GM18499 (cell line): ENCODE measurements at regions not wholly inside any gene's neighbourhood (a gene's known extent, or its start where the extent isn't known, plus 50 kb on each side); places are given as distances from the start of the nearest gene placed in this dataset.
"Not testable (repeated sequence)": the region's sequence is repeated elsewhere in the genome, so short reads cannot be mapped to it uniquely, and the experiment has no call there.

ENCODE experiments used
- ATAC-seq: cut with Tn5 transposase; IDR thresholded peaks from one replicate; pipeline ENCODE4 v1.9.1; 2021; ENCODE audit warnings: moderate number of reproducible peaks; ENCODE audit not compliant: insufficient read depth, unreplicated experiment

DNA sequence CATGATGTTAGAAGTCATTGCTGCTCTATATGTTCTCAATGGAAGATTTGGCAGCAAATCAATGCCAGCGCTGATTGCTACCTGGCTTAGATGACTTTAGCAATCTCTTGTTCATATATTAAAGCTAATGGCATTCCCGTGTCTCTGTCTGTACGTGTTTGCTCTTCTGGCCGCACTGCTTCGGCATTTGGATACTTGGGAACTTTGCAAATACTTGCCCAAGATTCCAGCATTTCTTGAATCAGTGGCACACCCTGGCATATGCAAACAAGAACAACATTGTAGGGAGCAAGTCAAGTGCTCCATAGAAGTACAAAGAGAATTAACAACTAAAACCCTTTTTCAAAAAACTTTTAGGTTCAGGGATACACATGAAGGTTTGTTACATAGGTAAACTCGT is 128.9 kb upstream of the TMEM164 start:
- ATAC-seq: no peak

GRCh38 chrX:109874548-109874947 is 128.4 kb upstream of the TMEM164 start:
- ATAC-seq: no peak

GRCh38 chrX:109875831-109876230 is 127.1 kb upstream of the TMEM164 start:
- no peak for ATAC-seq

DNA sequence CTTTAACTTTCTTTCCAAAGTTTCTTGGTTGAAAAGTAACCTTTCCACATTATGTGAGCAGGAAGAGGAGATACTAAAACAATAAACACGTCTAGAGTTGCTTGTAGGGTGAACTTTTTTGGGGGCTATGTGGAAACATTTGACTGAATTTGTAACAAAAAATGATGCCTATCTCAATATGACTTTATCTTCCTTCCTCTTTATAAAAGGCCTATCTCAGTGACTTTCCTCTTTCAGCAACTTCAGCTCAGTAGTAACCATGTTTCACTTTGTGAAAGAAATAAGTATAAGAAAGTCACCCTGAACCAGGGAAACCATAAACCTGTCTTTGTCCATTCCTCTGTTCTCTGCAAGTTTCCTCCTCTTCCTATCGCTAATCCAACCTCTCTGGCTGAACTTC is 124.7 kb upstream of the TMEM164 start:
- ATAC-seq: no peak

GRCh38 chrX:109879991-109880390 is 122.9 kb upstream of the TMEM164 start:
- no peak for ATAC-seq

DNA sequence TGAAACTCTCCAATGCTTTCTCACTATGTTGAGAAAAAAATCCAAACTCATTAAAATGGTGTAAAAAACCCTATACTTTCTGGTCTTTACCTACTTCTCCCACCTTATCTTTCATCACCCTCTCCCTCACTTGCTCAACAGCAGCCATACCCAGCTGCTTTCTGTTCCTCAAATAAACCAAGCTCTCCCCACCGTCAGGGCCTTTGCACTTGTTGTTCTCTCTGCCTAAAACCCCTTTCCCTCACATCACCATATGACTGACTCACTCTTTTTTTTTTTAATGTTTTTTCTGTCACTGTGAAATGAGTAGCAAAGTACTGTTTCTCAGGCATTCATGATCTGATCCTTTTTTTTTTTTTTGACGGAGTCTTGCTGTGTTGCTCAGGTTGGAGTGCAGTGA is 122.3 kb upstream of the TMEM164 start:
- peak; percentile 61 for ATAC-seq

GRCh38 chrX:109886122-109886761 is 116.7 kb upstream of the TMEM164 start:
- no peak for ATAC-seq

DNA sequence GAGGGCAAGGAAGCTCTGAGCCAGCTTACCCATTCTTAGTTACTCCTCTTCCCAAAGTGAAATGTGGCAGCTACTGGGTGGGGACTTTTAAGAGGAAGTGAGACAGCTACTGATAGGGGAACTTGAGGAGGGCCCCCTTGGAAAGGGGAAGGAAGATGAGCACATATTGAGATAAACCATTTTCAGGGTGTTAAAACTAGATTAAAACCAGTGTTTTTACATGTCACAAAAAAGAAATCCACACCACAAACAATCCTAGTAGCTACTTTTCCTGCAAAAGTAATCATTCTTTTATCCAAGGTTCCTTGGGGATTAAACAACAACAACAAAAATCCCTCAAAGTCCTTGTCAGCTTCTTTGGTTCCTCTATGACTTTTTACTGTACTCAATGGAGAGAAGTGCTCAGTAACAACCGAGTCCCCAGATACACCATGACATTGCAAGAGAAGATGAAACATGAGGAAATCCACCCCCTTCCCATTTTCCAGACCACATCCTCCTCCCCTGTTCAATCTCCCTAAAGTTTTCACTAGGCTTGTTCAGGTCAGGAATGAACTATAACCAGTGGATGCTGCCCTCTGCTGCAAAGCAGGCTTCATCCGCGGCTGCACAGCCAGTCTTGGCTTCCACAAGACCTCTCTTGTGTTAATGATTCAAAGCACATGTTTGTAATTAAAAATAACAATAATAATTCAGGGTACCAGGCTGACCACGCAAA is 113.5 kb upstream of the TMEM164 start:
- no peak for ATAC-seq

DNA sequence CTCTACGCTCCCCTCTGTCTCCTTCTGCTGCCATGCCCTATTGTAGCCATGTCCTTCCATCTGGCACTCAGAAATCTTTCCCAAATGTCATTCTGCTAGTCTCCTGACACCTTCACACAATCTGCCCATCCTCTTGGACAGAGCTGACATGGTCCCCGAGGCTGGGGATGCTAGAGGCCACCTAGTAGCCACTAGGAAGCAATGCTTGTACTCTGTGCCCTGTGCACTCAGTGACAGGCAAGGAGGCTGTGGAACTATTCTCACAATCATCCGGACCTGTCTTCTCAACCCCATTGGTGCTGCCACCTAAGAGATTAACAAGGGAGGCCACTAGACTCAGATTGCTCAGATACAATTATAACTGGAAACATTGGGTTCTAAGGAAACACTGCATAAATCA is 112.6 kb upstream of the TMEM164 start:
- no peak for ATAC-seq

- ATAC-seq: no peak
These were observed 111.9 kb upstream of the TMEM164 start for GRCh38 chrX:109890910-109891502.

- not testable (repeated sequence) for ATAC-seq
These were observed 106.9 kb upstream of the TMEM164 start for GRCh38 chrX:109896024-109896423.

- ATAC-seq: no peak
These were observed 100.2 kb upstream of the TMEM164 start for GRCh38 chrX:109902665-109903064.

DNA sequence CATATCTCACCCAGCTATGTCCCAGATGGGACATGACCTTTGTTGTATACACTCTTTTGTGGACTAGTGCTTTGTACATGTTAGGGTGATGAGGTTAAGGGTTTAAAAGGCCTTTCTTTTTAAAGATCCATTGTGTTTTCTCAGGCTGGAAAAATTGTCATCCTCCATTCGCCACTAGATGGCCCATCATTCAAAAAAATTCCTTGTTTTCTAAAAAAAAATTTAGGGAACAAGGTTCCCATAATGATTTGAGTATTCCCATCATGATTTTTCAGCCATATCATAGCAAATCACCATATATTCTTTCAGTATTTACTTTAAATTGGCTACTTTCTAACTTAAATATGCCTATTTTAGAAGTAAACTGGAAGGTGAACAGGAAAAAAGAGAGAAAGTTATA is 91.9 kb upstream of the TMEM164 start:
- ATAC-seq: no peak

DNA sequence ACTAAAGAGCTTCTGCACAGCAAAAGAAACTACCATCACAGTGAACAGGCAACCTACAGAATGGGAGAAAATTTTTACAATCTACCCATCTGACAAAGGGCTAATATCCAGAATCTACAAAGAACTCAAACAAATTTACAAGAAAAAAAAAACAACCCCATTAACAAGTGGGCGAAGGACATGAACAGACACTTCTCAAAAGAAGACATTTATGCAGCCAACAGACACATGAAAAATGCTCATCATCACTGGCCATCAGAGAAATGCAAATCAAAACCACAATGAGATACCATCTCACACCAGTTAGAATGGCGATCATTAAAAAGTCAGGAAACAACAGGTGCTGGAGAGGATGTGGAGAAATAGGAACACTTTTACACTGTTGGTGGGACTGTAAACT is 89.9 kb upstream of the TMEM164 start:
- ATAC-seq: not testable (repeated sequence)

- ATAC-seq: no peak
These were observed 88.6 kb upstream of the TMEM164 start for GRCh38 chrX:109914114-109914849.

DNA sequence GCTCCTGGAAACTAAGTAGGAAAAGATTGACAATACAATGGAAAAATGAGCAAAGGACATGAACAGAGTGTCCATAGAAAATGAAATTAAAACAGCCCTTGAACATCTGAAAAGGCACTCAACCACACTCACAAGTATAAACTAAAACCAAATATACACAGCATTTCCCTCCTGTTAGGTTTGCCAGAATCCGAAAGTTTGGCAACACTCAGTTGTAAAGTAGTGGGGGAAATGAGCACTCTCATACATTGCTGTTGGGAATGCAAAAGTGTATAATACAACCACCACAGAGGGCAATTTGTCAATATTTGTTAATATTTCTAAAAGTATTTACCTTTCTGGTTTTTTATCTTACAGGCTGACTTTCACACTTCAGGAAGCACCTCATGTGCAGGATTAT is 84.2 kb upstream of the TMEM164 start:
- no peak for ATAC-seq

DNA sequence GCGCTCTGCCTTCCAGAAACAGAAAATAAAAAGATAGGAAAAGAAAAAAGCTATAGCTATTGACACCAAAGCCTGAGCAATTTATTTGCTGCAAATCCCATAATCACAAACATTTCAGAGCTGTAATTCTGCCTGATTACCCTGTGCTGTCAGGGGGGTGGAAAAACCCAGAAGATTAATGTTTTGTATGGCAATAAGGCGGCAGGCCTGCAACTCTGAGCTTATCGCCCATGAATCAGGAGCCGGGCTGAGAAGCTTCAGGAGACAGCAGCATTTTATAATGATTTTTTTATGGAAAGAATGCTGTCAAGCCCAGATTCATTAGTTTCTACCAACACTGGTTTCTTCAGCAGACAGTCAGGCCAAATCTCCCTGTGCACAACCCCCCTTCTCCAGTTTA is 82.6 kb upstream of the TMEM164 start:
- ATAC-seq: no peak

DNA sequence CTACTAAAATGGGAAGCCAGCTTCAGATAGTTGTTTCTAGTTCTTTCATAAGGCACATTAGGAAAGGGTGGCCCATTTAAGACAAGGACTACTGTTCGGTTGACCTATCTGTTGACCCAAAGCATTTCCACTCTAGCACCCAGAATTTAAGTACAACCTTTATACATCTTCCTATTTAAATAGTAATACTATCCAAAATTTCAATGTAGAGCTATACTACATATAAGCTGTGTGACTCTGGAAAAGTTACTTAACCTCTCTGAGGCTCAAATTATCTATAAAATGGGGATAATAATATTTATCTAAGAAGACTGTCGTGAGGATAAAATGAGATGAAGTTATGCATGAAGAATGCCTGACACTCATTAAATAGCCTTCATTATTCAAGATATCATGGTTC is 82.0 kb upstream of the TMEM164 start:
- no peak for ATAC-seq

DNA sequence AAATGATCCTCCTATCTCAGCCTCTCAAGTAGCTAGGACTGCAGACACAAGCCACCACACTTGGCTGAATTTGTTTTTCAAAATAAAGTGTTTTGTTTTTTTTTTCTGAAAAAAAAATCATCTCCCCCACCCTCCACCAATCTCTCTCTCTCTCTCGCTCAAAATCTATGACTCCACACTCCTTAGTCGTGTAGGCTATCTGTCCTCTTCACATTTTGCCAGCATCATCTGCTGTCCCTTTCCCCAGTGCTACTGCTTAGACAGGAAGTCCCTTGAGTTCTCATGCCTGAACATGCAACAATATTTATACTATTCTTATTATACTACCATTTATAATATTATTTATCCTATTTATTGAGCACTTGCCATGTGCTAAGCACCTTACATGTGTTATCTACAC is 80.7 kb upstream of the TMEM164 start:
- no peak for ATAC-seq

DNA sequence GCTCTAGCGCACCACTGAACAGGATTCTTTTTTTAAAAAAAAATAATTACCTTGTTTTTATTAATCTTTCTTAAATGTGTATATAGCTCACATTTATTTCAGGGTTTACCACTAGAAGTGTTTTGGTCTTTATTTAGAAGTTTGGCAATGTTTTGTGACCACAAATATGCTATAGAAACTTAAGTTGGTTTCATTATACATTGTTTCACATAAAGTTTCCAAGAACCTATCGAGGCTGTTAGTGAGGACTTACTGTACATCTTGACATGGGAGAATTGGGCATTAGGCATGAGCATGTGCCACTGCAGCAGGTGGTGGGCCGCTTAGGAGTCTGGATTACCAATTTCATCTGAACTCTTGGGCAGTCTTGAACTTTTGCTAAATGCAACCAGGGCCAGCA is 77.9 kb upstream of the TMEM164 start:
- not testable (repeated sequence) for ATAC-seq

GRCh38 chrX:109925656-109926055 is 77.3 kb upstream of the TMEM164 start:
- ATAC-seq: no peak
